GM21390 (cell line): ENCODE measurements at regions not wholly inside any gene's neighbourhood (a gene's known extent, or its start where the extent isn't known, plus 50 kb on each side); places are given as distances from the start of the nearest gene placed in this dataset.
"Not testable (repeated sequence)": the region's sequence is repeated elsewhere in the genome, so short reads cannot be mapped to it uniquely, and the experiment has no call there.

Source experiments
- ATAC-seq: cut with Tn5 transposase; IDR thresholded peaks from one replicate; pipeline ENCODE4 v1.9.1; 2021; ENCODE audit not compliant: unreplicated experiment

DNA sequence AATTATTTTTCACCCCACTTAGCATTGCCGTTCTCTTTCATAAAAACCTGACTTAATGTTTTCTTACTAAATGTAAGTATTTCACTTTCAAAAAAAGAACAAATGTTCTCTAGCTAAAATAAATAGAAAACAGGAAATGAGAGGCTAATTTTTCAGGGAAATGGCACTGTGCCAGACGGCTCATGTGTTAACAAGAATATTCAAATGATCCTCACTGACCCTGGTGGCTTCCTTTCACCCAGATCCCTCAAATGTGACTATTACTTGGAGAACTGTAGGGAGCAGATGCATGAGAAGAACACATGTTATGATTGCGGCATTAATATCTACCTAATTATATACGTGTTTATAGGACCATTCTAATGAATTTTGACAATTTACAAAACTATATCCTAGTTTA lies 827.7 kb downstream of the SOCS6 start:
- no peak for ATAC-seq

GRCh38 chr18:71115261-71115660 lies 826.4 kb downstream of the SOCS6 start:
- no peak for ATAC-seq

- ATAC-seq, result no peak
Observed at GRCh38 chr18:71114550-71115210, 825.8 kb downstream of the SOCS6 start.

- no peak for ATAC-seq
Observed at GRCh38 chr18:71107244-71107643, 818.4 kb downstream of the SOCS6 start.

DNA sequence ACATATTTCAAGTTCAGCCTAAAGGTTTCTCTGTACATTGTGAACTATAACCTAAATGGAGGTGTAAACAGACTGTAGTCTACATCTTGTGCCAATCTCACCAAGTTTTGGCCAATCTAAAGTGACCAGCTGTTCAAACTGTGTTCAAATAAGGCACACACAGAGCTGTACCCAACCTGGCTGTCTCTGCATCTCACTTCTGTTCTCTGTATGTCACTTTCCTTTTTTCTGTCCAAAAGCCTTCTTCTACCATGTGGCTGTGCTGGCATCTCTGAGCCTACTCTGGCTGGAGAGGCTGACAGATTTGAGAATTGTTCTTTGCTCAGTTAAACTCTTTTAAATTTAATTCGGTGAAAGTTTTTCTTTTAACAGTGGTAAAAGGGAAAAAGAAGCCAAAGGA lies 817.9 kb downstream of the SOCS6 start:
- no peak for ATAC-seq

DNA sequence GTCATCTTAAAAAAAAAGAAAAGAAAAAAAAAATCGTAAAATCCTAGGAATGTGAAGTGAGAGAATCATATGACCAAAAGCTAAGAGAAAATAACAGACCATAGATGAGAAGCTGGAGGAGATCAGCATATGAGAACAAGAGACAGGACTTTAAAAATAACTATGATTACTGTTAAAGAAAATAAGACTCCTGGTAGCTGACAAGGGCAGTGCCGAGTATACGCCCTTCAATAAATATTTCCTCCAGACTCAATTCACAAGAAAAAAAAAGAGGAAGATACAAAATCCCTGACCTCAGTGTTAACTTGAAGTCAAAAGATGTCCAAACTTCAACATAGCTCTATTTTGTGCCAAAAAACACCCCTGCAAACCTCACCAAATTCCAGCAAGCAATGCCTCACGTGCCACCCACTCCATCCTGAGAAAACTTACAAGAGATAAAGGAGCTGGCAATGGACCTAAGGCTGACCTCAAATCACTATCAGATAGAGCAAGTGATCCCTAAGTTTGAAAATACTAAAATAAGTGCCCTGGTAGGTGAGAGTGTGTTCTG lies 817.2 kb downstream of the SOCS6 start:
- ATAC-seq, result no peak

GRCh38 chr18:71105078-71105819 lies 816.4 kb downstream of the SOCS6 start:
- ATAC-seq, result no peak

GRCh38 chr18:71079606-71080005 lies 790.8 kb downstream of the SOCS6 start:
- no peak for ATAC-seq

- no peak for ATAC-seq
Observed at GRCh38 chr18:71077451-71077850, 788.6 kb downstream of the SOCS6 start.

DNA sequence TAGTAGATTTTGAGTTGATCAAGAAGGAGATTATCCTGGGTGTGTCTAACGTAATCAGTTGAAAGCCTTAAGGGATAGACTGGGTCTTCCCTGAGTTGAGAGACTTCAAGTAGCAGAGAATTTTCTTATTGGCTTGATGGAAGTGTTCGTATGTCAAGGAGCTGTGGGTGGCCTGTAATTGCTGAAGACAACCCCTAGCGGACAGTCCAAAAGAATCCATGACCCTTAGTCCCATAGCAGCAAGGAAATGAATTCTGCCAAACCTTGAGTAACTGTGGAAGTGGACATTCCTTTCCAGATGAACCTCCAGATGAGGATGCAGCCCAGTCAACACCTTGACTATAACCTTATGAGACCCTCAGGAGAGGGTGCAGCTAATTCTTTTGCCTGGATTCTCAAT lies 786.3 kb downstream of the SOCS6 start:
- ATAC-seq, result no peak

- no peak for ATAC-seq
Observed at GRCh38 chr18:71068338-71068737, 779.5 kb downstream of the SOCS6 start.

DNA sequence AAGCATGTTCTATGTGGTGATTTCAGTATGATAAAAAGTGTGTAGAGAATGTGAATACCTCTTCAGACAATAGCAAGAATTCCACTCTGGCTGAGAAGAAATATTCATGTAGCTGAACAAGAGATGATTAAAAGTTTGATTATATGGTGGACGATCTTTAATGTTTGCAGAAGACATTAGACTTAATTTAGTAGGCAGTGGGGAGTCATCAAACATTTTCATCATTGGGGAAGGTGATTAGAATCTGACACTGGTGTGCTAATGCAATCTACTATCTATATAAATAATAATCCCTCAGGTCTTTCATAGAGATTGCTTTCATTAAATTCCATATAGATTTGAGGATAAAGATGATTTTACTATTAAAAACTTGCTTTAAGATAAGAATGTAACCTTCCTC lies 761.0 kb downstream of the SOCS6 start:
- no peak for ATAC-seq

- no peak for ATAC-seq
Observed at GRCh38 chr18:71047882-71048281, 759.0 kb downstream of the SOCS6 start.

DNA sequence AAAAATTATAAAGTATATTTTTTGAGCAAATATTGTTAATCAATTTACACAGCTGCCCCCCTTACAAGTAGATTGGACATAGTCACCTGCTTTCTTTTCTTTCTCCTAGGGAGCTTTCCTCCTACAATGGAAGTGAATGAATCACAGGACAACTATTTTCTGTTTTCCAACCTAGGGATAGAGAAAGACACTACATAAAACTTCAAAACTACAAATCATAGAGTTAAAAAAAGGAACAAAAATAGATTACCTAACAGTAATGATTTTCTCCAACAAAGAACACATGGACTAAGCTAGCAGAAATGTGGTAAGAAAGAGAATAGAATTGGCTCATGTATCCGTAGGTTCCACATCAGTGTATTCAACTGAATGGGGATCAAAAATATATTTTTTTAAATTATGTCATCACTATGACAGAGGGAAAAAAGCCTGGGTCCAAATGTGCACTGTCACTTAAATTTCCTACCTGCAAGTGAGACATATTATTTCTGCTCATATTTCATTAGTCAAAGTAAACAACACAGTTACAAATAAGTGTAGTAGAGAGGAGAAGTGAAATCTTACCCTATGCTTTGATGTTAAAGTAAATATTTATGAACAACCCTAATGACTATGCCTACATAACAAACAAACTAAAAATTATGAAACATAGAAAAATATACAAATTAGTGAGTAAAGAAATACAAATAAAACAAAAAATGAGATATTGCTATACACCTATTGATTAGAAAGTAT lies 756.7 kb downstream of the SOCS6 start:
- no peak for ATAC-seq

DNA sequence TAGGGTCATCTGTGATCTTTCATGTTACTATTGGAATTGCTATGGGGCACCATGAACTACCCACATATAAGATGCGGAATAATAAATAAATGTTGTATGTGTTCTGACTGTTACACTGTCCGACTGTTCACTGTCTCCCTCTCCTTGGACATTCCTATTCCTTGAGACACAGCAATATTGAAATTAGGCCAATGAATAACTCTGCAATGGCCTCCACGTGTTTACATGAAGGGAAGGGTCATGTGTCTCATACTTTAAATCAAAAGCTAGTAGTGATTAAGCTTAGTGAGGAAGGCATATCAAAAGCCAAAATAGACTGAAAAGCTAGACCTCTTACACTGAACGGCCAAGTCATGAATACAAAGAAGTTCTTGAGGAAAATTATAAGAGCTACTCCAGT lies 751.3 kb downstream of the SOCS6 start:
- ATAC-seq, result no peak

GRCh38 chr18:71038196-71038595 lies 749.4 kb downstream of the SOCS6 start:
- ATAC-seq, result no peak

- ATAC-seq, result no peak
Observed at GRCh38 chr18:71036783-71037182, 747.9 kb downstream of the SOCS6 start.

GRCh38 chr18:71031296-71032191 lies 742.7 kb downstream of the SOCS6 start:
- not testable (repeated sequence) for ATAC-seq

- ATAC-seq, result not testable (repeated sequence)
Observed at GRCh38 chr18:71030085-71030484, 741.2 kb downstream of the SOCS6 start.

DNA sequence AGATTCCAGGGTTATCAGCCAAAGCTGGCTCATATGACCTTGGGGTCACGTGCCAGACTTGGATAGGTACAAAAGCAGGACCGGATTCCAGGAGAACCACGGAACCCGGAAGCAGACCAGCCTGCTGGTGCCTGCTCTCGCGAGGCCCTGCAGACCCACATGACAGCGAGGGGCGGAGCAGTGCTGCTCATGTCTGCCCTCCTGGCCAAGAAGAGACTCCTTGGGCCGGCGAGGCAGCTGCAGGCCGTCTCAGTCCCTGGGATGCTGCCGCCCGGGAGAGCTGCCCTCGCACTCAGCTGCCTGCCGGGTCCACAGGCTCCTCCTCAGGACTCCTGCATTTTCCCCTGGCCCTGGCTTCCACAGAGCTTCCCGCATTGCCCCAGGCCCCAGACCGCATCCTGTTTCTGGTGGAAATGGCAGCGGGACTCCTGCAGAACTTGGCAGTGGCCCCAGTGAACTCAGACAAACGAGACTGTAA lies 739.5 kb downstream of the SOCS6 start:
- ATAC-seq, result no peak

DNA sequence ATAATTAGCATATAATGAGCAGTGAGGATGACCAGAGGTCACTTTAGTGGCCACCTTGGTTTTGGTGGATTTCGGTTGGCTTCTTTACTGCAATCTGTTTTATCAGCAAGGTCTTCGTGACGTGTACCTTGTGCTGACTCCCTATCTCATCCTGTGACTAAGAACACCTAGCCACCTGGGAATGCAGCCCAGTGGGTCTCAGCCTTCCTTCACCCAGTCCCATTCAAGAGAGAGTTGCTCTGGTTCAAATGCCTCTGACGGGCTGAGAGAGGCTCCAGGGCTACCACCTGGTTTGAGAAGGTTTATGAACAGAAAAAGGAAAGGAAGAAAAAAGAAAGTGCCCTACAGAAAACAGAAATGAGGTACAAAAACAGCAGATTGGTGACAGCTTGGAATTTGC lies 738.7 kb downstream of the SOCS6 start:
- no peak for ATAC-seq
